Stimulated activated CD4-positive, alpha-beta T cell treated with anti-CD3 and anti-CD28 coated beads, Interleukin-1b, Interleukin-23, amount 100 ng/mL, for 48 hours (primary cell): ENCODE measurements at regions not wholly inside any gene's neighbourhood (a gene's known extent, or its start where the extent isn't known, plus 50 kb on each side); places are given as distances from the start of the nearest gene placed in this dataset.

Experiments used
- DNase-seq: peaks from one replicate; pipeline ENCODE4 v3.0.0-alpha.2; 2020

DNA sequence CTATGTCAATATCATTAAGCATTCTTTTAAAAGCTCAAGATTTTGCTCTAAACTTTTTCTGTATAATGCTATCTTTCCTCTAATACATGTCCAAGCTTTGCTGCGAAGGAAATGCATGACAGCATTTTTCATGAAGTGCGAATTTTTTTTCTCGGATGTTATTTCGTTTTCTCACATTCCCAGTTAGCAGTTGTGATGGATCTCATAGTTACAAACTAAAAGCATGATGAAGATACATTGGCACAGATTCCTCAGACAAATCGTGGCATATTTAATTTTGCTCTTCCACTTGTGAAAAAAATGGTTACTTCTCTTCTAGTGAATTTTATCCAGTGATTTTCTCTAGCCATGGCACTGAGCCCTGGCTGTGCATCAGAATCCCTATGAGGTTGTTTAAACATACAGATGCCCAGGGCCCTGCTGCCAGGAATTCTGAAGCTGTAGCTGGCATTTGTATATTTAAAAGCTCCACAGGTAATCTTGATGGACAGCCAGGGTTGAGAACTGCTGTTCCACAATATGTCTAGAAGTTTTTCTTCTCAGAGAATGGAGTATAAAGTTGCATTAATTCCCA lies 299.8 kb upstream of the NEBL start:
- DNase-seq, result no peak

GRCh38 chr10:21195252-21195651 lies 298.1 kb upstream of the NEBL start:
- DNase-seq, result no peak

DNA sequence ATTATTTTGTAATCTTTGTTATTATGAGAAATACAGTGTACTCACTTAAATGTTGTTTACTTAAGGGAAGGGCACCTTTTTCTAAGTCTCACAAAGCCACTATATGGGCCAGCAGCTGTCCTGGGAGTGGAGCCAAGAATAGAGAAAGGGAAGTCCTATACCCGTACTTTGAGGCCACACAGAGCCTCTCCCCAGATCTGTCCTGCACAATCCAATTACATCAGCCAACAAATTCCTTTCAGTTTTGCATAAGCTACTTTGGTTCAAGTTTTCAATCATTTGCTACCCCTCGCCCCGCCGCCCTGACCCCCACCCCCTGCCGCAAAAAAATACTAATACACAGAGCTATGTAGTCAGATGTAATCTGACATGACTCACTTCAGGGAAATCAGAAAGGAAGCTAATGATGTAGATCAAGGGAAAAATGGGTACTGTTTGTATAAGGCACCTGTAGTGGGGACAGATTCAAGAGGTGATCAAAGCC lies 297.4 kb upstream of the NEBL start:
- DNase-seq, result no peak

GRCh38 chr10:21193196-21193595 lies 296.1 kb upstream of the NEBL start:
- DNase-seq, result no peak

DNA sequence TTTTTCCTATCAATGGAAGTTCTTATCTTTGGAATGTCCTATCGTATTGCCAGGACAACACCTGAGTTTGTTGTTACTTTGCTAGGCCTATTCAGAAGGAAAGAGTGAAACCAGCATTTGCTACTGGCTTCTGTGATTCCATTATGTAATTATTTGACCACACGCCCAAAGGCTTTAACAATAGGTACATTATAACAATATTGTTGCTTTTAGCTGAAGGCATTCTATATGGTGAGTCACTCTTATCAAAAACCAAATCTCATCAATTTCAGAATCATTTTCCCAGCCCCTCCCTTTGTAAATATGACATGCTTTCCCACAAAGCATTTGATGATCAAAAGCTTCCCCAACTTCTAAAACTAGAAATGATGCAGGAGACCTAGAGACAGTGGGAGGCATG lies 294.4 kb upstream of the NEBL start:
- DNase-seq, result no peak

GRCh38 chr10:21184984-21185383 lies 287.9 kb upstream of the NEBL start:
- DNase-seq, result no peak

GRCh38 chr10:21184216-21184615 lies 287.1 kb upstream of the NEBL start:
- DNase-seq, result no peak

- DNase-seq, result no peak
These were observed 285.9 kb upstream of the NEBL start for GRCh38 chr10:21183025-21183424.

DNA sequence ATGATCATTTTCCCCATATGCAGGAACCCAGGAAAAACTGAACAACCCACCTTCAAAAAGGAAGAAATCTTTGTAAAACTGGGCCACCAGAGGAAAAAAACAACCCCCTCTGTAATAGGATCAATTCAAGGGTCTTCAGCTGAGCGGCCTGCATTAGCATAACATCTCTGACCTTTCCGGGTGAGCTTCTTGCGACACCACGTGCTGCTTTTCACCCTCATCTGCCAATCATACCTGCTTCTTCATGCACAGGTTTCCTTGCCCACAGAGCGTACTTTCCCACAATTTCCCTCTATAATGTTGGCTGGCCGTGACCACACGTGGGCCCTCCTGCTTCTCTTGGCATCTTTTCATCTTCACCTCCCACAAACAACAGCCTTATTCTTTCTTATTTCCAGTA lies 284.3 kb upstream of the NEBL start:
- no peak for DNase-seq

GRCh38 chr10:21180604-21181003 lies 283.5 kb upstream of the NEBL start:
- DNase-seq, result no peak

- no peak for DNase-seq
These were observed 279.9 kb upstream of the NEBL start for GRCh38 chr10:21176934-21177480.

GRCh38 chr10:21175797-21176196 lies 278.7 kb upstream of the NEBL start:
- DNase-seq, result no peak

- no peak for DNase-seq
These were observed 277.8 kb upstream of the NEBL start for GRCh38 chr10:21174715-21175495.

DNA sequence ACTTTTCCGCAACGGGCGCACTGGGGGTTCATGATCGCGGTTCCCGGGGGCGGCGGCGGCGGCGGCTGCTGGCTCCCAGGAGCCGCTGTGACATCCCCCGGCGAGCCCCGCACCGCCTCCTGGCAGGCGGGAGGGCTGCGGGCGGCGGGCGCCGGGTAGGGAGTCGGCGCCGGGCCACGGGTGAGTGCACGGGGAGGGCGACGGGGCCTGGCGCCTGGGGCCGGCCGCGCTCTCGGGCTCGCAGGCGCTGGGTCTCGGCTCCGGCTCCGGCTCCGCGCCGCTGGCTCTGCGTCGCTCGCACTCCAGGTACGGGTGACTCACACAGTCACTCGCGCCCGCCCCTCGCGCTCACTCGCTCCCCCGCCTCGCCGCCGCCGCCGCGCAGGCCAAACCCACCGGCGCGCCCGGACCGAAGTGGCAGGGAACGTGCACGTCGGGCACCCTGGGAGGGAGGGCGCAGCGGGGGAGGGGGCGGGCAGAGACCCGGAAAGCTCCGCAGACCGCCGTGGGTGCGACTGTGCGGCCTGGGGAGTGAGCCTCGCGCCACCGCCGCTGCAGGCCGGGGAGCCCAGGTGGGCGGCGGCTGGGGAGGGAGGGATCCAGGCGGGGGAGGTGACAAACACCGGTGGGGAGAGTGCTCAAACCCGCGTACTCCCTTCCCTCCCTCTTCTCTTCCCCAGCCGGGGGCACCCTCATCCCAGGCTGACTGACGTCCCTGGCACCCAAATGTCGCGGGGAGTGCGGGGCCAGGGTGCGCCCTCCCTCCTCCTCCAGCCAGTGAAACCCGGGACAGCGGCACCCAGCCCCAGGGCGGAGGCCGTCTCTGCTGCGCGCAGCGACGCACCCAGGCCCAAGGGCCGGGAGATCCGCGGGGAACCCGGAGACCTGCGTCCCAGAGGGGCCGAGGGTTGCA lies 276.9 kb upstream of the NEBL start:
- peak; percentile 40 for DNase-seq

GRCh38 chr10:21172930-21173801 lies 276.1 kb upstream of the NEBL start:
- no peak for DNase-seq

GRCh38 chr10:21172542-21172929 lies 275.4 kb upstream of the NEBL start:
- DNase-seq, result no peak

- no peak for DNase-seq
These were observed 274.9 kb upstream of the NEBL start for GRCh38 chr10:21171936-21172541.

GRCh38 chr10:21171197-21171935 lies 274.3 kb upstream of the NEBL start:
- DNase-seq, result no peak

DNA sequence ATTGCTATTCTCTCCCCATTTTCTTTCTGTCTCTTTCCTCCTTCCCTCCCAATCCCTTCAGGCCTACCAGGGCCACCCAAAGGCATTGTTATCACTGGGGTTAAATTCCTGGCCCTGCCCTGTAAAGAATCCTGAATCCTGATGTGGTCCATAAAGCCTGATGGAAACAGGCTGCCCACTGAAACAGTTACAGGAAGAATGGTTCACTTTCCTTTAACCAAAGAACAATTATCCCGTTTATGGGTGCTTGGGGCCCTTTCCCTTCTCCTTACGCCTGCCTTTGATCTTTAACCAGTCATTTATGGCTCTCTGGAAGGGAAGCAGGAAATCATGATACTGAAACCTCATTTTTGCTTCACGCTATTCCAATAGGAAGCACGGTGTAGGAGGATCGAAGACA lies 273.1 kb upstream of the NEBL start:
- DNase-seq, result no peak

GRCh38 chr10:21169271-21169670 lies 272.2 kb upstream of the NEBL start:
- no peak for DNase-seq
